Fibroblast of lung (primary cell): ENCODE measurements at regions not wholly inside any gene's neighbourhood (a gene's known extent, or its start where the extent isn't known, plus 50 kb on each side); places are given as distances from the start of the nearest gene placed in this dataset.

Source experiments
- EZH2 ChIP-seq: IDR thresholded peaks from 2 replicates; pipeline ENCODE4 v1.5.1; 2012; ENCODE audit warnings: low read length, control low read depth, mild to moderate bottlenecking; ENCODE audit errors: missing control alignments
- TF ChIP-seq, protein P1 (sequence below), 2 donors: IDR thresholded peaks in 1 of 2; conservative IDR thresholded peaks in 1 of 2; 1 replicate in 1 of 2; 2 replicates in 1 of 2; pipeline ENCODE4 v1.5.1; 2011 to 2012; ENCODE audit warnings: low read length in 2 of 2, control low read depth in 1 of 2, inconsistent platforms in 1 of 2, low read depth in 1 of 2, mild to moderate bottlenecking in 1 of 2

DNA sequence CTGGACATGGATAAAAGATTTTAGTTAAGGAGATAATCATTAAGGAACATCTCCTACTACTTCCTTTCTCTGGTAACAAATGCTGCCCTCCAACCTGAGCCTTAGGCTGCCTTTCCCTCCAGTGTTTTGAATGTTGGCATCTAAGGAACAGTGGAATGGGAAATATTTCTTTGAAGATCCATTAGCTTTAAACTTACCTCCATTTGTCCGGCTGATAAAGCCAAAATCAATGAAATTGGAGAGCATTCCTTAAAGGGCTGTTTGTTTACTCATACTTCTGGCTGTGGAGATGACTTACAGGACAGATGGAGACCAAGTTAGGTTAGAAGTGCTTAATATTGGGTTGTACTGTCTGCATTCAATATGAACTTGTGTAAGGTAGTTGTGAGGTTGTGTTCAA lies 439.1 kb downstream of the PLA2G4A start:
- TF ChIP-seq, protein P1, sequence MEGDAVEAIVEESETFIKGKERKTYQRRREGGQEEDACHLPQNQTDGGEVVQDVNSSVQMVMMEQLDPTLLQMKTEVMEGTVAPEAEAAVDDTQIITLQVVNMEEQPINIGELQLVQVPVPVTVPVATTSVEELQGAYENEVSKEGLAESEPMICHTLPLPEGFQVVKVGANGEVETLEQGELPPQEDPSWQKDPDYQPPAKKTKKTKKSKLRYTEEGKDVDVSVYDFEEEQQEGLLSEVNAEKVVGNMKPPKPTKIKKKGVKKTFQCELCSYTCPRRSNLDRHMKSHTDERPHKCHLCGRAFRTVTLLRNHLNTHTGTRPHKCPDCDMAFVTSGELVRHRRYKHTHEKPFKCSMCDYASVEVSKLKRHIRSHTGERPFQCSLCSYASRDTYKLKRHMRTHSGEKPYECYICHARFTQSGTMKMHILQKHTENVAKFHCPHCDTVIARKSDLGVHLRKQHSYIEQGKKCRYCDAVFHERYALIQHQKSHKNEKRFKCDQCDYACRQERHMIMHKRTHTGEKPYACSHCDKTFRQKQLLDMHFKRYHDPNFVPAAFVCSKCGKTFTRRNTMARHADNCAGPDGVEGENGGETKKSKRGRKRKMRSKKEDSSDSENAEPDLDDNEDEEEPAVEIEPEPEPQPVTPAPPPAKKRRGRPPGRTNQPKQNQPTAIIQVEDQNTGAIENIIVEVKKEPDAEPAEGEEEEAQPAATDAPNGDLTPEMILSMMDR (conservative IDR thresholded peaks at IDR 0.05 in 1 of 2, IDR thresholded peaks at IDR 0.05 in 1 of 2; ENCODE audit: low read depth in 1 of 2, low read length in 2 of 2): no peak
- no peak for TF ChIP-seq EZH2
